ENCODE measurements at regions not wholly inside any gene's neighbourhood (a gene's known extent, or its start where the extent isn't known, plus 50 kb on each side); places are given as distances from the start of the nearest gene placed in this dataset.

GRCh38 chr1:164953098-164953497 lies 394.1 kb downstream of the PBX1 start:
- H3K9me3 ChIP-seq: peaks cover 0 to 17% (median 6%) of the 10 kb centered on the region in 11 donors
- peak in 3 of 8 donors; percentile 29 to 54 (median 49) for ATAC-seq
- H3K27ac ChIP-seq: peak overlapping the region in 1 of 10 donors; percentile 29

GRCh38 chr1:164951508-164951907 lies 392.5 kb downstream of the PBX1 start:
- TF ChIP-seq CTCF (IDR thresholded peaks at IDR 0.05): no peak
- Histone ChIP-seq H3K9me3 (peaks cover 0 to 33% (median 10%) of the 10 kb centered on the region in 11 donors), H3K27me3 (no peaks in the 10 kb centered on the region), H3K4me1 (peaks cover 0 to 40% (median 20%) of the 10 kb centered on the region in 9 donors), H3K27ac (peak overlapping the region in 6 of 10 donors; percentile 22 to 69 (median 46)), H3K4me3 (no peak overlapping the region), H3K36me3 (no peaks in the 10 kb centered on the region)
- 90 to 92% methylated on average over 3 of the region's 3 CpGs for WGBS, 2 donors
- intact Hi-C loops (cut with DNase I): loop anchor here in 1 of 10 donors (2.0 to 5.0 kb wide), 2 partner anchors 94 to 393 kb away; partner anchors contain the start of gene PBX1
- ATAC-seq (no peak), DNase-seq (no peak)

More at GRCh38 chr1:164953098-164953497, 394.1 kb downstream of the PBX1 start:
- no peak for DNase-seq
- intact Hi-C loops (cut with DNase I): loop anchor here in 1 of 10 donors (5.0 kb wide), 1 partner anchor 96 kb away; no protein-coding TSS in a partner anchor
- WGBS, 2 donors: 62 to 67% methylated on average over 1 of the region's 1 CpG
- Histone ChIP-seq H3K4me1 (peaks cover 0 to 40% (median 20%) of the 10 kb centered on the region in 9 donors), H3K36me3 (no peaks in the 10 kb centered on the region), H3K27me3 (no peaks in the 10 kb centered on the region), H3K4me3 (no peak overlapping the region)
- peak in 6 of 9 donors; percentile 22 to 55 (median 34) for TF ChIP-seq CTCF (IDR thresholded peaks at IDR 0.05)

GRCh38 chr1:164950541-164950986 lies 391.6 kb downstream of the PBX1 start:
- peaks cover 0 to 40% (median 20%) of the 10 kb centered on the region in 9 donors for H3K4me1 ChIP-seq
- TF ChIP-seq CTCF (IDR thresholded peaks at IDR 0.05): no peak
- peak overlapping the region in 6 of 10 donors; percentile 22 to 69 (median 46) for H3K27ac ChIP-seq
- WGBS, 2 donors: 7 to 9% methylated on average over 5 of the region's 5 CpGs
- DNase-seq (peak in 1 of 2 donors; percentile 28), ATAC-seq (peak; percentile 39 to 91 (median 86))
- H3K9me3 ChIP-seq: peaks cover 0 to 36% (median 10%) of the 10 kb centered on the region in 11 donors
- no peaks in the 10 kb centered on the region for H3K27me3 ChIP-seq
- no peaks in the 10 kb centered on the region for H3K36me3 ChIP-seq
- intact Hi-C loops (cut with DNase I): loop anchor here in 1 of 10 donors (2.0 to 5.0 kb wide), 2 partner anchors 93 to 392 kb away; partner anchors contain the start of gene PBX1
- no peak overlapping the region for H3K4me3 ChIP-seq

GRCh38 chr1:164949771-164950471 lies 390.9 kb downstream of the PBX1 start:
- peaks cover 0 to 36% (median 10%) of the 10 kb centered on the region in 11 donors for H3K9me3 ChIP-seq
- H3K4me1 ChIP-seq: peaks cover 0 to 40% (median 20%) of the 10 kb centered on the region in 9 donors
- peak in 1 of 9 donors; percentile 9 for TF ChIP-seq CTCF (IDR thresholded peaks at IDR 0.05)
- intact Hi-C loops (cut with DNase I): loop anchor here in 1 of 10 donors (2.0 to 5.0 kb wide), 2 partner anchors 93 to 391 kb away; partner anchors contain the start of gene PBX1
- WGBS, 2 donors: 73 to 75% methylated on average over 2 of the region's 2 CpGs
- ATAC-seq (peak in 1 of 8 donors; percentile 29), DNase-seq (no peak)
- H3K27me3 ChIP-seq: no peaks in the 10 kb centered on the region
- no peak overlapping the region for H3K4me3 ChIP-seq
- H3K36me3 ChIP-seq: no peaks in the 10 kb centered on the region
- peak overlapping the region in 6 of 10 donors; percentile 44 to 69 (median 51) for H3K27ac ChIP-seq
